Panc1 (cell line): ENCODE measurements at regions not wholly inside any gene's neighbourhood (a gene's known extent, or its start where the extent isn't known, plus 50 kb on each side); places are given as distances from the start of the nearest gene placed in this dataset.

Experiments used
- ATAC-seq: fragments of 200-7000 bp; cut with Tn5 transposase; 2 replicates; pipeline ENCODE4 v1.9.1; 2020; ENCODE audit warnings: mild to moderate bottlenecking, moderate library complexity
- BruUV-seq: library from RNA; stranded (reverse); fragments of 400-500 nt; replicated peaks from 2 replicates; lab custom pipeline; 2021; lab: Mats Ljungman, UMichigan
- CTCF ChIA-PET: fragments of 300-600 bp; sonication (Branson Sonifier 250); formaldehyde crosslinking; loops from one replicate; lab custom pipeline; 2022; ENCODE audit warnings: antibody characterized with exemption; lab: Charles Lee
- POLR2A ChIA-PET: fragments of 300-600 bp; sonication (Branson Sonifier 250); formaldehyde crosslinking; loops from one replicate; lab custom pipeline; 2022; ENCODE audit warnings: antibody characterized with exemption; lab: Charles Lee
- DNase-seq: peaks from one replicate; pipeline ENCODE4 v3.0.0-alpha.2; 2010; ENCODE audit warnings: low read depth, low spot score
- H3K27ac ChIP-seq: 2 replicates; pipeline ENCODE4 v1.5.1; 2011; ENCODE audit warnings: mild to moderate bottlenecking, low read length, inconsistent platforms
- H3K27me3 ChIP-seq: fragments of 200-500 bp; sonication (Bioruptor generic); 2 replicates; pipeline ENCODE4 v1.6.0; 2014; ENCODE audit warnings: low read length, inconsistent platforms; ENCODE audit not compliant: control insufficient read depth, insufficient read depth
- H3K36me3 ChIP-seq: fragments of 200-500 bp; sonication (Bioruptor generic); 2 replicates; pipeline ENCODE4 v1.5.1; 2014; ENCODE audit warnings: inconsistent platforms, mild to moderate bottlenecking, low read length, moderate library complexity; ENCODE audit not compliant: control insufficient read depth, insufficient read depth
- H3K4me1 ChIP-seq: 2 replicates; pipeline ENCODE4 v1.5.1; 2011; ENCODE audit warnings: inconsistent platforms, mild to moderate bottlenecking, low read length, moderate library complexity; ENCODE audit not compliant: control insufficient read depth, insufficient read depth
- H3K4me3 ChIP-seq, 2 experiments: 2 replicates each; pipeline ENCODE4 v1.5.1; 2011 to 2012; ENCODE audit warnings: low read depth in 2 of 2, low read length in 2 of 2, mild to moderate bottlenecking in 2 of 2, inconsistent platforms in 1 of 2, moderate library complexity in 1 of 2
- H3K9me3 ChIP-seq: fragments of 200-500 bp; sonication (Bioruptor generic); 2 replicates; pipeline ENCODE4 v1.5.1; 2014; ENCODE audit warnings: low read depth, mild to moderate bottlenecking, inconsistent platforms, low read length, moderate library complexity; ENCODE audit not compliant: control insufficient read depth, insufficient read depth
- POLR2AphosphoS5 ChIP-seq: IDR thresholded peaks from 2 replicates; pipeline ENCODE4 v1.6.1; 2012; ENCODE audit warnings: mild to moderate bottlenecking, low read depth, low read length, moderate library complexity
- SIN3A ChIP-seq: IDR thresholded peaks from 2 replicates; pipeline ENCODE4 v1.6.1; 2012; ENCODE audit warnings: low read depth, mild to moderate bottlenecking, low read length, moderate library complexity, borderline replicate concordance; ENCODE audit not compliant: insufficient read depth
- TCF7L2 ChIP-seq: IDR thresholded peaks from 2 replicates; pipeline ENCODE4 v1.6.1; 2011; ENCODE audit warnings: mild to moderate bottlenecking, low read depth, low read length, inconsistent platforms
- in situ Hi-C: cut with HindIII; loops from 2 replicates; pipeline ENCODE4 v1.10.0; 2016; ENCODE audit warnings: low sequenced_read_pairs, low pct_unique_long_range_greater_than_20kb
- intact Hi-C: fragments of 100-400 bp; cut with micrococcal nuclease; formaldehyde crosslinking; loops from one replicate; pipeline ENCODE4 v1.10.0; 2022; ENCODE audit not compliant: unreplicated experiment
- TF ChIP-seq, protein P1 (sequence below), 2 experiments: IDR thresholded peaks; 2 replicates each; pipeline ENCODE4 v1.6.1; 2011 to 2012; ENCODE audit warnings: low read depth in 2 of 2, control low read depth in 1 of 2, low read length in 1 of 2, mild to moderate bottlenecking in 1 of 2, moderate library complexity in 1 of 2; ENCODE audit not compliant: insufficient read depth in 1 of 2
- TF ChIP-seq, protein P2 (sequence below): fragments of 450-650 bp; IDR thresholded peaks from 2 replicates; pipeline ENCODE4 v1.5.1; 2017; ENCODE audit warnings: mild to moderate bottlenecking

DNA sequence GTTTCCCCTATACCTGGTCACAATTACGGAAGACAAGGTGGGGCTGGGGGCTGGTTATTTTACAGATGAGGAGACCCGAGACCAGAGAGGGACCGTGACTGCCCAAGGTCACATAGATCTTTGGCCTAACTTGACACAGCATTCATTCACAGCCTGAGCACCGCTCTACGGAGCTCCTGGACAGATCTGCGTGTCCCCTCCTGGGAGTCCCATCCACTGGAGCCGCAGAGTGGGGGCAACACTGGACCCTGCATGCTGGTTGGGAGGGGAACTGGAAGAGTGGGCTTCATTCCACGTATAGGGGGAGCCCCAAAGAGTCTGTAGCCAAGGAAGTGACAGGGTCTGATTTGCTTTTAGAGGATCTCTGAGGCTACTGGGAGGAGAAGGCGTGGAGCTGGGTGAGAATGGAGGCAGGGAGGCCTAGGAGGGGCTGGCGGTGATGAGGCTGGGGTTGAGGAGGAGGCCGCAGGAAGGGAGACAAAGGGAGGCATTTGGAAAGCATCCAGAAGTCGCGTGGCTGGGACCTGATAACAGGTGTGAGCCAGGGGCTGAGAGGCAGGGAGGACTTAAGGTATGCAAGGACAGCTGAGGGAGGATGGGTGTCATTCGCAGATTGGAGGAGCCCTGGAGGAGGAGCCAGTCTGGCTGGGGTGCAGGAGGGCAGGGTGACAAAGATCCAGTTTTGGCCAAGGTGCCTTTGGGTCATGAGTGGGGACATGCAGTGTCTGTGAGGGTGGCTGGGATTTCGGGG lies 64.3 kb upstream of the IER5L start:
- ChIA-PET POLR2A (no interaction called here), CTCF (no interaction called here)
- H3K27ac ChIP-seq, result no peak overlapping the region
- in situ Hi-C loops (no loop called here), intact Hi-C loops (no loop called here)
- no peak overlapping the region for H3K4me3 ChIP-seq
- H3K36me3 ChIP-seq, result no peaks in the 10 kb centered on the region
- H3K27me3 ChIP-seq, result no peaks in the 10 kb centered on the region
- TF ChIP-seq POLR2AphosphoS5 (no peak), TCF7L2 (no peak), SIN3A (no peak)
- TF ChIP-seq, protein P1, sequence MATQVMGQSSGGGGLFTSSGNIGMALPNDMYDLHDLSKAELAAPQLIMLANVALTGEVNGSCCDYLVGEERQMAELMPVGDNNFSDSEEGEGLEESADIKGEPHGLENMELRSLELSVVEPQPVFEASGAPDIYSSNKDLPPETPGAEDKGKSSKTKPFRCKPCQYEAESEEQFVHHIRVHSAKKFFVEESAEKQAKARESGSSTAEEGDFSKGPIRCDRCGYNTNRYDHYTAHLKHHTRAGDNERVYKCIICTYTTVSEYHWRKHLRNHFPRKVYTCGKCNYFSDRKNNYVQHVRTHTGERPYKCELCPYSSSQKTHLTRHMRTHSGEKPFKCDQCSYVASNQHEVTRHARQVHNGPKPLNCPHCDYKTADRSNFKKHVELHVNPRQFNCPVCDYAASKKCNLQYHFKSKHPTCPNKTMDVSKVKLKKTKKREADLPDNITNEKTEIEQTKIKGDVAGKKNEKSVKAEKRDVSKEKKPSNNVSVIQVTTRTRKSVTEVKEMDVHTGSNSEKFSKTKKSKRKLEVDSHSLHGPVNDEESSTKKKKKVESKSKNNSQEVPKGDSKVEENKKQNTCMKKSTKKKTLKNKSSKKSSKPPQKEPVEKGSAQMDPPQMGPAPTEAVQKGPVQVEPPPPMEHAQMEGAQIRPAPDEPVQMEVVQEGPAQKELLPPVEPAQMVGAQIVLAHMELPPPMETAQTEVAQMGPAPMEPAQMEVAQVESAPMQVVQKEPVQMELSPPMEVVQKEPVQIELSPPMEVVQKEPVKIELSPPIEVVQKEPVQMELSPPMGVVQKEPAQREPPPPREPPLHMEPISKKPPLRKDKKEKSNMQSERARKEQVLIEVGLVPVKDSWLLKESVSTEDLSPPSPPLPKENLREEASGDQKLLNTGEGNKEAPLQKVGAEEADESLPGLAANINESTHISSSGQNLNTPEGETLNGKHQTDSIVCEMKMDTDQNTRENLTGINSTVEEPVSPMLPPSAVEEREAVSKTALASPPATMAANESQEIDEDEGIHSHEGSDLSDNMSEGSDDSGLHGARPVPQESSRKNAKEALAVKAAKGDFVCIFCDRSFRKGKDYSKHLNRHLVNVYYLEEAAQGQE (IDR thresholded peaks at IDR 0.05; ENCODE audit: insufficient read depth in 1 of 2, low read depth in 2 of 2, low read length in 1 of 2), result no peak
- TF ChIP-seq, protein P2, sequence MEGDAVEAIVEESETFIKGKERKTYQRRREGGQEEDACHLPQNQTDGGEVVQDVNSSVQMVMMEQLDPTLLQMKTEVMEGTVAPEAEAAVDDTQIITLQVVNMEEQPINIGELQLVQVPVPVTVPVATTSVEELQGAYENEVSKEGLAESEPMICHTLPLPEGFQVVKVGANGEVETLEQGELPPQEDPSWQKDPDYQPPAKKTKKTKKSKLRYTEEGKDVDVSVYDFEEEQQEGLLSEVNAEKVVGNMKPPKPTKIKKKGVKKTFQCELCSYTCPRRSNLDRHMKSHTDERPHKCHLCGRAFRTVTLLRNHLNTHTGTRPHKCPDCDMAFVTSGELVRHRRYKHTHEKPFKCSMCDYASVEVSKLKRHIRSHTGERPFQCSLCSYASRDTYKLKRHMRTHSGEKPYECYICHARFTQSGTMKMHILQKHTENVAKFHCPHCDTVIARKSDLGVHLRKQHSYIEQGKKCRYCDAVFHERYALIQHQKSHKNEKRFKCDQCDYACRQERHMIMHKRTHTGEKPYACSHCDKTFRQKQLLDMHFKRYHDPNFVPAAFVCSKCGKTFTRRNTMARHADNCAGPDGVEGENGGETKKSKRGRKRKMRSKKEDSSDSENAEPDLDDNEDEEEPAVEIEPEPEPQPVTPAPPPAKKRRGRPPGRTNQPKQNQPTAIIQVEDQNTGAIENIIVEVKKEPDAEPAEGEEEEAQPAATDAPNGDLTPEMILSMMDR, result no peak
- DNase-seq (no peak), ATAC-seq (no peak)
- H3K9me3 ChIP-seq, result no peaks in the 10 kb centered on the region
- H3K4me1 ChIP-seq, result peaks cover 2% of the 10 kb centered on the region; the same call in 1 of the 2 replicates
- BruUV-seq, result no TSS peak

DNA sequence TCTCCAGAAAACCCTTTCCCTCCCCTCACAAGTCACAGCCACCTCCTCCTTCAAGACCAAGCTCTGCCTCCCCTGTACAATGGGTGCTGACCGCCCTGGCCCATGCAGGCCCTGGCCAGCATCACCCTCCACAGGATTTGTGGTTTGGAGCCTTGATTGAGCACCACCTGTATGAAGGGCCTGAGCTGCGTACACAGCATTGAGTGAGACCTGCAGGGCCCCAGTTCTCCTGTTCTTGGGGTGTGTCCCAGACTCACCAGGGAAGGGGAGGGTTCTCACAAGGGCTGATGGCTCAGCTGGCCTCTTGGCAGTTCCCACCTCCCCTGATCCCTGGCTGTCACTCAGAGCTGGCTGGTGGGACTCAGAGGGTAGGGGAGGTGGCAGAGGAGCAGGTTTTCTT lies 63.7 kb upstream of the IER5L start:
- Histone ChIP-seq H3K4me3 (no peak overlapping the region), H3K36me3 (no peaks in the 10 kb centered on the region), H3K9me3 (no peaks in the 10 kb centered on the region), H3K4me1 (peaks cover 7% of the 10 kb centered on the region), H3K27ac (no peak overlapping the region), H3K27me3 (no peaks in the 10 kb centered on the region)
- no TSS peak for BruUV-seq
- no peak for TF ChIP-seq SIN3A
- TF ChIP-seq POLR2AphosphoS5, result no peak
- TF ChIP-seq TCF7L2, result no peak
- TF ChIP-seq, protein P2, result no peak
- TF ChIP-seq, protein P1 (IDR thresholded peaks at IDR 0.05; ENCODE audit: insufficient read depth in 1 of 2, low read depth in 2 of 2, low read length in 1 of 2), result no peak
- intact Hi-C loops, result no loop called here
- ChIA-PET POLR2A (no interaction called here), CTCF (no interaction called here)
- ATAC-seq, result no peak
- in situ Hi-C loops, result no loop called here
- DNase-seq, result no peak
